Activated CD4-positive, alpha-beta T cell treated with anti-CD3 and anti-CD28 coated beads for 36 hours (primary cell): ENCODE measurements at regions not wholly inside any gene's neighbourhood (a gene's known extent, or its start where the extent isn't known, plus 50 kb on each side); places are given as distances from the start of the nearest gene placed in this dataset.

Source experiments
- ATAC-seq: fragments of 200-7000 bp; cut with Tn5 transposase; one replicate; pipeline ENCODE4 v1.10.0; 2021; ENCODE audit warnings: mild to moderate bottlenecking, moderate library complexity
- CTCF ChIA-PET: fragments of 350-600 bp; sonication (Branson Sonifier 250); formaldehyde crosslinking; loops from one replicate; lab custom pipeline; 2021; ENCODE audit warnings: antibody characterized with exemption; lab: Charles Lee
- POLR2A ChIA-PET: fragments of 350-600 bp; sonication (Branson Sonifier 250); formaldehyde crosslinking; loops from one replicate; lab custom pipeline; 2021; ENCODE audit warnings: antibody characterized with exemption, inconsistent platforms; lab: Charles Lee
- DNase-seq: peaks from one replicate; pipeline ENCODE4 v3.0.0-alpha.2; 2020
- H3K27ac Mint-ChIP-seq: one replicate; pipeline ENCODE4 v1.8.0; 2021; ENCODE audit warnings: mixed read lengths
- H3K27me3 Mint-ChIP-seq: one replicate; pipeline ENCODE4 v1.8.0; 2021; ENCODE audit warnings: mixed read lengths
- H3K36me3 Mint-ChIP-seq: one replicate; pipeline ENCODE4 v1.8.0; 2021; ENCODE audit warnings: low read depth, mixed read lengths
- H3K4me1 Mint-ChIP-seq: one replicate; pipeline ENCODE4 v1.8.0; 2021; ENCODE audit warnings: mixed read lengths
- H3K4me3 Mint-ChIP-seq: one replicate; pipeline ENCODE4 v1.8.0; 2021; ENCODE audit warnings: mild to moderate bottlenecking, moderate library complexity, mixed read lengths
- H3K9me3 Mint-ChIP-seq: one replicate; pipeline ENCODE4 v1.8.0; 2021; ENCODE audit warnings: low read depth, mixed read lengths
- intact Hi-C, 2 experiments: fragments of 100-400 bp; cut with DNase I in 1 of 2; cut with micrococcal nuclease in 1 of 2; formaldehyde crosslinking; loops; one replicate each; pipeline versions ENCODE4 v1.14.2 to v1.15.1; 2022 to 2024; cut with DNase I, micrococcal nuclease

DNA sequence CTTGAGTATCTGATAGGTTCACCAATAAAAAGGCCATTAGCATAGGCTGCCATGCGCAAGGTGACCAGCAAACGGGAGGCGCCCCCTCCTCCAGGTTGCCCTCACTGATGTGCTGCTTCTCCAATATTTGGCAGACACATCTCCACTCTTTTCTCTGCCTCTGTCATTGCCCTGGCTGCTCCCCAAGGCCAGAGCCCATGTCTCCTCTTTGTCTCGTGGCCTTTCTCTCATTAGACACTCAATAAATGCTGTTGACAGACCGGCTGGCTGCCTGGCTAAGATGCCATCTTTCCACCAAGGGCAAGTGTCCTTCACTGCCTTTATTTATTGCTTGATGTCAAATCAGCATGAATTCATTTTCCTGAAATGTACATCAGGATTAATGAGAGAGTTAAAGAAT is 404.0 kb upstream of the KIF2A start:
- ATAC-seq (no peak), DNase-seq (no peak)
- H3K27me3 Mint-ChIP-seq = no peaks in the 10 kb centered on the region
- CTCF ChIA-PET = no interaction called here
- H3K27ac Mint-ChIP-seq = no peak overlapping the region
- intact Hi-C loops = no loop called here
- POLR2A ChIA-PET = no interaction called here
- no peaks in the 10 kb centered on the region for H3K36me3 Mint-ChIP-seq
- H3K9me3 Mint-ChIP-seq = no peaks in the 10 kb centered on the region
- no peaks in the 10 kb centered on the region for H3K4me1 Mint-ChIP-seq
- H3K4me3 Mint-ChIP-seq = no peak overlapping the region

DNA sequence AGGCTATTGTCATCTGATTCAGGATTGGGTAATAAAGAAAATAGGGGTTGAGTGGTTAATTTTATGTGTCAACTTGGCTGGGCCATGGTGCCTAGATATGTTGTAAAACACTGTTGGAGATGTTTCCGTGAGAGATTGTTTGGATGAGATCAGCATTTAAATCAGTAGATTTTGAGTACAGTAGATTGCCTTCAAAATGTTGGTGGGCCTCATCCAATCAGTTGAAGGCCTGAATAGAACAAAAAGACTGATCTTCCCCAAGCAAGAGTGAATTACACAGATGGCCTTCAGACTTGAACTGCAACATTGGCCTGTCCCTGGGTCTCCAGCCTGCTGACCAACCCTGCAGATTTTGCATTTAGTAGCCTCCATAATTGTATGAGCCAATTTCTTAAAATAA is 401.3 kb upstream of the KIF2A start:
- Mint-ChIP-seq H3K4me1 (no peaks in the 10 kb centered on the region), H3K27ac (no peak overlapping the region), H3K36me3 (no peaks in the 10 kb centered on the region), H3K9me3 (no peaks in the 10 kb centered on the region), H3K4me3 (no peak overlapping the region), H3K27me3 (no peaks in the 10 kb centered on the region)
- ChIA-PET POLR2A (no interaction called here), CTCF (no interaction called here)
- ATAC-seq (no peak), DNase-seq (no peak)
- intact Hi-C loops = no loop called here

DNA sequence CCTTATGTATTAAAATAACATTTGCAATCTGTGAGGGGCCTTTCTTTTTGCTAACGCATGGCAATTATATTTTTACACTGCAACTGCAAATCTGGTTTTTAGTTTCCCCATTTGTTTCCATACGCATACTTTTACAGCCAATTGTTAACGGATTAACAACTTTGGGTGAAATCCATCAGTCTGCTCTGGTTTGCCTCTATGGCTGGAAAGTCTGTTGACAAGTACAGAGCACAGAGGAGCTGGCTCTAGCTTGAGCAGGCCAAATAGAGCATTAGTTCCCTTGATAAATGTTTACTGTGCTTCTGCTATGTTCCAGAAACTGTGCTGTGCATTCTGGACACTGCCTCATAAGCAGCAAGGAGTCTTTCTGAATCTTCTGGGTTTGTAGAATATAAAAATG is 400.4 kb upstream of the KIF2A start:
- H3K4me1 Mint-ChIP-seq = no peaks in the 10 kb centered on the region
- no peak for DNase-seq
- no peaks in the 10 kb centered on the region for H3K9me3 Mint-ChIP-seq
- no peaks in the 10 kb centered on the region for H3K27me3 Mint-ChIP-seq
- no peak overlapping the region for H3K4me3 Mint-ChIP-seq
- no peak overlapping the region for H3K27ac Mint-ChIP-seq
- POLR2A ChIA-PET = no interaction called here
- intact Hi-C loops = no loop called here
- CTCF ChIA-PET = no interaction called here
- no peaks in the 10 kb centered on the region for H3K36me3 Mint-ChIP-seq
- no peak for ATAC-seq

DNA sequence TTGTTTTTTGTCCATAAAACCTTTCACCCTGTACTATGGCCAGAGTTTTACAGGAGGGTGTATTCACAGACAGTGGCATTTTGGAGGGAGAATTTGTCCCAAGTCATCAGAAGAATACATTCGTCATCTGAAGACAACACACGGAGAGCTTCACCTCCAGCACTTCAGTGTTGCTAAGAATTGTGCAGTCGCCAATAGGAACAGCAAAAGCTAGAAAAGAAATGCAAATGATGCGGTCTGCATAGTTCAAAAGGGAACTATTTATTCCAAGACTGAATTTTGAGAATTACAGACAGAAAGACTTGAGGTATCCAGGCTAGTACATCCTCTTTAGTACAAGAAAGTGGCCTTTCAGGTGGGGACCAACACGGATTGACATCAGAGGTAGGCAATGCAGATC is 399.2 kb upstream of the KIF2A start:
- H3K4me1 Mint-ChIP-seq = no peaks in the 10 kb centered on the region

DNA sequence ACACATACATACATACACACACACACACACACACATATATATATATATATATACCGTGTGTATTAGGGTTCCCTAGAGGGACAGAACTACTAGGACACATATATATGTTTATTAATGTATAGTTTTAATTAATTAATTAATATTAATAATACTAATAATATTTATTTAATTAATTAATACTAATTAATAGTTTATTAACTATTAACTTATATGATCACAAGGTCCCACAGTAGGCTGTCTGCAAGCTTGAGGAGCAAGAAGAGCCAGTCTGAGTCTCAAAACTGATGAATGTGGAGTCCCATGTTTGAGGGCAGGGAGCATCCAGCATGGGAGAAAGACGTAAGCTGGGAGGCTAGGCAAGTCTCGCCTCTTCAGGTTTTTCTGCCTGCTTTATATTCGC is 398.0 kb upstream of the KIF2A start:
- H3K9me3 Mint-ChIP-seq = peaks cover 4% of the 10 kb centered on the region
- H3K4me3 Mint-ChIP-seq = no peak overlapping the region
- POLR2A ChIA-PET = no interaction called here
- intact Hi-C loops = no loop called here
- H3K27me3 Mint-ChIP-seq = no peaks in the 10 kb centered on the region
- H3K4me1 Mint-ChIP-seq = no peaks in the 10 kb centered on the region
- no peaks in the 10 kb centered on the region for H3K36me3 Mint-ChIP-seq
- ATAC-seq (no peak), DNase-seq (no peak)
- H3K27ac Mint-ChIP-seq = no peak overlapping the region
- CTCF ChIA-PET = no interaction called here

More for the DNA sequence above, 399.2 kb upstream of the KIF2A start:
- ATAC-seq (no peak), DNase-seq (no peak)
- ChIA-PET CTCF (no interaction called here), POLR2A (no interaction called here)
- H3K9me3 Mint-ChIP-seq = no peaks in the 10 kb centered on the region
- intact Hi-C loops = no loop called here
- H3K27ac Mint-ChIP-seq = no peak overlapping the region
- no peaks in the 10 kb centered on the region for H3K27me3 Mint-ChIP-seq
- no peaks in the 10 kb centered on the region for H3K36me3 Mint-ChIP-seq
- H3K4me3 Mint-ChIP-seq = no peak overlapping the region

DNA sequence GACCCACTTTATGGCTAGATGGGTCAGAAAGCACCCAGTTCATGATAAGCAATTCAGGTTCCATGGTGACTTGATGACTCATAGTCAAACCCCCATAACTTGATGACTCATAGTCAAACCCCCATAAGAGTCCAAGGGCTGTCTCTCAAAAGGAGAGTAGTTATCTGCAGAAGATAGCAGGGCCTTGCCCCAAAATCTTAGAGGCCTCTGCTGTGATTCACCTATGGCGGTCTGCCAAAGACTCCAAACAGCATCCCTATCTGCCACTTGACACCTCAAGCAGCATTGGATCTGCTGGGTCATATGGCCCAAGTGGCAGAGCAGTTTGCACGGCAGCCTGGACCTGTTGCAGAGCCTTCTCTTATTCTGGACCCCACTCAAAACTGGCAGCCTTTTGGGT is 395.2 kb upstream of the KIF2A start:
- Mint-ChIP-seq H3K27ac (no peak overlapping the region), H3K4me1 (no peaks in the 10 kb centered on the region), H3K27me3 (no peaks in the 10 kb centered on the region), H3K36me3 (no peaks in the 10 kb centered on the region), H3K4me3 (no peak overlapping the region), H3K9me3 (peaks cover 4% of the 10 kb centered on the region)
- CTCF ChIA-PET = no interaction called here
- ATAC-seq (no peak), DNase-seq (no peak)
- POLR2A ChIA-PET = no interaction called here
- intact Hi-C loops = no loop called here

DNA sequence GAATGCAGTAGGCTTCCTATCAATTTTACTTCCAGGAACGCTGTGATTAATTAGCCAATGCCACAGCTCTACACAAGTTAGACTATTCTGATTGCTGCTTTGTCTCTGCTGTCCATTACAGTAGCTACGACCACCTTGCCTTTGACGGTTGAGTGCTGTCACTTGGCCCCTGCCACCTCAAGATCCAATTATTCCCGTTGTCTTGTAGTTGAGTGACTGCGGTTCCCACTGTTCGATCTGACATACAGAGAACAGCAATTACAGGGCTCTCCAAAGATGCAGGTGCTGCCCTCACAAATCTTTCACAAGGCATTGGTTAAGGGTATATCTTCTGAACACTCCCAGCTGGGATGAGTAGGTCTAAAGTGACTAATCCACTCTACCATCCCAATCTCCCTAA is 393.4 kb upstream of the KIF2A start:
- intact Hi-C loops = no loop called here
- Mint-ChIP-seq H3K4me3 (no peak overlapping the region), H3K36me3 (no peaks in the 10 kb centered on the region), H3K9me3 (peaks cover 4% of the 10 kb centered on the region), H3K4me1 (no peaks in the 10 kb centered on the region), H3K27me3 (no peaks in the 10 kb centered on the region), H3K27ac (no peak overlapping the region)
- DNase-seq (no peak), ATAC-seq (no peak)
- POLR2A ChIA-PET = no interaction called here
- CTCF ChIA-PET = no interaction called here

DNA sequence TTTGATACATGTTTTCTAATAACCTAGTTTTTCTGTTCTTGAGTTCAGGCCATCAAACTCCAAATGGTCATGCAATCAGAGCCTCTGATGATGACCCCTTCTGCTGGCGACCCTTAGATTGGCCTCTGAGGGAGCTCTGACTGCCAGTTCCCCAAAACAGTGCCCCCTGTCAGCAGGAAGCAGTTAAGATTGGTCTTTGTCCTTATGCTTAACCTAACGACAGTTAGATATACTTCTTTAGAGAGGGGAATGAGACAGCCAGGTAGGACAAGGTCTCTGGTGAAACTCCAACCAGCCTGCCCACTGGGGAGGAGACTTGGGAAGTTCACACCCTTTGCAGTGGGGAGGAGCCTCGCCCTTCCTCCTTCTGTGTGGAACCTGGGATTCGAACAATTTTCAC is 390.4 kb upstream of the KIF2A start:
- ChIA-PET CTCF (no interaction called here), POLR2A (no interaction called here)
- no peak overlapping the region for H3K27ac Mint-ChIP-seq
- DNase-seq = no peak
- H3K27me3 Mint-ChIP-seq = peaks cover 2% of the 10 kb centered on the region
- no peaks in the 10 kb centered on the region for H3K4me1 Mint-ChIP-seq
- H3K36me3 Mint-ChIP-seq = no peaks in the 10 kb centered on the region
- peaks cover 4% of the 10 kb centered on the region for H3K9me3 Mint-ChIP-seq
- ATAC-seq = no peak
- intact Hi-C loops = no loop called here
- no peak overlapping the region for H3K4me3 Mint-ChIP-seq

DNA sequence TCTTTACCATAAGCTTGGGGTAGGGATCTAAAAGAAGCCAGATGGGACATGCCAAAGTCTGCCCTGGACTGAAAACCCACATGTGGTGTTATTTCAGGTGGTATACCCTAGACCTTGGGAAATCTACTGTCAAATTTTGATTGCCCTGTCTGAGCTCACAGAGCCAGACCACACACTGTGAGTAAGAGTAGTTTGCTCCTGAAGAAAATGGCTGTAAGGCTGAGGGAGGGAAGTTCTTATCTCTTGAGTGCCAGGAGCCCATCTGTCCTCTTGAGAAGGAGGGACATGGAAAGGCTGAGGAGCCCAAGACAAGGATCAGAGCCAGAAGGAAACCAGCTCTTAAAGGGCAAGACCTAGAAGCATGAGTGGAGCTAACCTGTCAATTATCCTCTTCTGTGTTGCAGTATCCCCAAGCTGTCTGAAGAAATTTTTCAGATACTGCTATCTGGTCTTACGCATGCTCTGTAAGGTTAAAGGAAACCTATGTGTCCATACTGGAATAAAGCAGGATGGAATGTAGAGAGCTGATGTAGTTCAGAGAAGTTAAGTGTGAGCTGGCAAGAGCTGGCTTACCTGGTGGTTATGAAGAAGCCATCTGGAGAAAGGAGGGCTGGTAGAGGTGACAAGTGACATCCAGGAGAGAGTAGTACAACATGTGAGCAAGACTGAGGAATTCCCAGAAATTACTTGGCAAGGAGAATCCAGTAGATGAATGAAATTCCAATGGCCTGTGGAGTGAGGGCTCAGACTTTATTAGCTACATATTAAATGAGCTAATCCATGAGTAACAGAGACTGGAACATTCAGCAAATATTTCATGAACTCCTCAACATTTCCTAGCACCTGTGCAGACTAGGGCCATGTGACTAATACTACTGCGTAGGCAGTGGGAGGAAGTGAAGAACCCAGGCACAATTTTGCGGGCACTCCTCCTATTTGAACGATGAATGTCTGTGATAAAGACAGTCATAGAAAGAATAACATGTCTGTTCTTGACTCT is 389.1 kb upstream of the KIF2A start:
- no peaks in the 10 kb centered on the region for H3K36me3 Mint-ChIP-seq
- H3K4me1 Mint-ChIP-seq = no peaks in the 10 kb centered on the region
- ChIA-PET CTCF (interaction anchor here (0.9 kb wide), 1 partner anchor 9 kb away, joined by 3 read pairs; no protein-coding TSS in a partner anchor), POLR2A (no interaction called here)
- no peak for ATAC-seq
- peaks cover 4% of the 10 kb centered on the region for H3K9me3 Mint-ChIP-seq
- H3K4me3 Mint-ChIP-seq = no peak overlapping the region
- peaks cover 2% of the 10 kb centered on the region for H3K27me3 Mint-ChIP-seq
- intact Hi-C loops = no loop called here
- DNase-seq = no peak
- no peak overlapping the region for H3K27ac Mint-ChIP-seq

DNA sequence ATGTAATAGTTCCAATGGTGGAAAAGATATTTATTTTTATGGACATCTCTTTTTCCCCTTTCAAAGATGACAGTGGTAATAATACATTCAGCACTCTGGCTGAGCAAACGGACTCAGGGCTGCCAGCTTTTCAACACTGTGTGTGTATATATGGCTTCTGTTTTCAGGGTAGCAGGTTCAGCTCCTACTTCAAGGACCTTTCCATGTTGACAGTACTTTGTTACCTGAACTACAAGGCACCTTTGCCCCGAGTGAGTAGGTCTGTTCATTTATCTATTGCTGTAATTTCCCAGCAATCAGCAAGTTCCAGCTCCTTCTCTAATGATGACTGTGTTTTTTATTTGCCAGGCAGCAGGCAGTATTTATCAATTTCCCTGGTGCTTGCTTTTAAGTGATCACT is 387.4 kb upstream of the KIF2A start:
- POLR2A ChIA-PET = no interaction called here
- Mint-ChIP-seq H3K9me3 (no peaks in the 10 kb centered on the region), H3K4me1 (no peaks in the 10 kb centered on the region), H3K27ac (no peak overlapping the region), H3K36me3 (no peaks in the 10 kb centered on the region), H3K4me3 (no peak overlapping the region), H3K27me3 (peaks cover 2% of the 10 kb centered on the region)
- no peak for DNase-seq
- no peak for ATAC-seq
- CTCF ChIA-PET = interaction anchor here (0.7 kb wide), 1 partner anchor 44 kb away, joined by 3 read pairs; no protein-coding TSS in a partner anchor
- intact Hi-C loops = no loop called here

DNA sequence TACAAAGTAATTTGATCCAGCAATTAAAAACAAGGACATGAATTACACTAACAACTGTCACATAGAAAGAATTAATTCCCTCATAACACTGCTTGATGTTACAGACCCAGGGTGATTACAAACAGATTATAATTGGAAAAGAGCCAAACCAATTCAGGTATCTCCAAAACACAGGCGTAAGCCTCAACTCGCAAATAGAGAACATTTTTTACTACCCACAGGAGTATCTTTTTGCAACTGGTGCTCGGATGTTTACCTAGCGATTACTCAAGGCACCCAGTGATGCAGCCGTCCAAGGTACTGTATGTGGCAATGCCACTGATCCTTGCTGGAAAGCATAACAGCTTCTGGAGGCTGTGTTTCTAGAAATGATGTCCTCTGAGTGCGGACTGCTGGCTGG is 386.1 kb upstream of the KIF2A start:
- ATAC-seq = no peak
- intact Hi-C loops = no loop called here
- Mint-ChIP-seq H3K4me3 (no peak overlapping the region), H3K27me3 (peaks cover 2% of the 10 kb centered on the region), H3K9me3 (no peaks in the 10 kb centered on the region), H3K4me1 (no peaks in the 10 kb centered on the region), H3K36me3 (no peaks in the 10 kb centered on the region), H3K27ac (no peak overlapping the region)
- no peak for DNase-seq
- CTCF ChIA-PET = no interaction called here
- POLR2A ChIA-PET = no interaction called here

DNA sequence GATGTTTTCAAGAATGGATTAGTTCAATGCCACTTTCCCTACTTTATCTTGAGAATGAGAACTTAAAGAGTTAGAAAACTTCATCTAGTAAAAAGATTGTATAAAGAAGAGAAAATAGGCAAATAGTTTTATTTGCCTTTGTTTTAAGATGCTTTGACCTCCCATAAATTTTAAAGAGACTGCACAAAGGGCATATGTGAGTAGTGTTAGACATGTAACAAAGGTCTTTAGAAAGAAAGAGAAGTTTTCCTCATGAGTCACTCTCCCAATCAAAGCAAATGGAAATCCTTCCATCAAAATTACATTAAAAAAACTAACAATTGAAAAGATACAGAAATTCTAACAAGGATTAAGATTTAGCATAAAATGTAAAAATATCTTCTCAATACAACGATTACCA is 381.8 kb upstream of the KIF2A start:
- CTCF ChIA-PET = no interaction called here
- POLR2A ChIA-PET = no interaction called here
- Mint-ChIP-seq H3K36me3 (no peaks in the 10 kb centered on the region), H3K4me1 (no peaks in the 10 kb centered on the region), H3K4me3 (no peak overlapping the region), H3K9me3 (no peaks in the 10 kb centered on the region), H3K27me3 (peaks cover 2% of the 10 kb centered on the region), H3K27ac (no peak overlapping the region)
- ATAC-seq (no peak), DNase-seq (no peak)
- intact Hi-C loops = no loop called here
